ENCODE measurements at regions not wholly inside any gene's neighbourhood (a gene's known extent, or its start where the extent isn't known, plus 50 kb on each side); places are given as distances from the start of the nearest gene placed in this dataset.

GRCh38 chr16:72721981-72722380 is 325.9 kb downstream of the ZFHX3 start:
- Mint-ChIP-seq H3K4me3 (no peak overlapping the region), H3K27me3 (ENCODE audit: insufficient read depth) (no peaks in the 10 kb centered on the region), H3K9me3 (no peaks in the 10 kb centered on the region), H3K27ac (no peak overlapping the region), H3K36me3 (ENCODE audit: low read depth) (no peaks in the 10 kb centered on the region), H3K4me1 (ENCODE audit: low read depth) (peaks cover 10% of the 10 kb centered on the region)
- TF ChIP-seq CTCF (IDR thresholded peaks at IDR 0.05) = 0 out of 2 replicates have a peak, but pooled peaks have one; percentile 17
- DNase-seq = no peak

DNA sequence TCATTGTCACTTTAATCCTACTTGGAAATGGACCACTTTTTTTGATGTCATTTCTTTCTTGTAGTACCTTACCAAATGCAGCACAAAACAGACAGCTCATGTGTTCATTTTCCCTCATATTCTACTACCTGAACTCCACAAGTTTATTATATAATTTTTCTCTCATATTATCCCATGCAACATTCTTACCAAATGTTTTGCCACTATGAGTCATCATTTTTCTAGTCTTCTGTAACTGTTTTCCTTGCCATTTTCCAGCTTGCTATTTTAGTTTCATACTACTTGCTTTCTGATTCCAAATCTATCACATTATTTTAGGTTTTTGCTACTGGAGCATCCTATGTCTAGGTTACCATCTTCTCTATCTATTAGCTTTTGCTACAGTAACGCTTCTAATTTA is 332.7 kb downstream of the ZFHX3 start:
- Mint-ChIP-seq H3K36me3 (ENCODE audit: low read depth) (peaks cover 34% of the 10 kb centered on the region), H3K4me1 (ENCODE audit: low read depth) (peaks cover 12% of the 10 kb centered on the region), H3K4me3 (no peak overlapping the region), H3K27ac (no peak overlapping the region), H3K9me3 (peaks cover 35% of the 10 kb centered on the region), H3K27me3 (ENCODE audit: insufficient read depth) (no peaks in the 10 kb centered on the region)
- TF ChIP-seq CTCF (IDR thresholded peaks at IDR 0.05) = no peak
- no peak for DNase-seq

DNA sequence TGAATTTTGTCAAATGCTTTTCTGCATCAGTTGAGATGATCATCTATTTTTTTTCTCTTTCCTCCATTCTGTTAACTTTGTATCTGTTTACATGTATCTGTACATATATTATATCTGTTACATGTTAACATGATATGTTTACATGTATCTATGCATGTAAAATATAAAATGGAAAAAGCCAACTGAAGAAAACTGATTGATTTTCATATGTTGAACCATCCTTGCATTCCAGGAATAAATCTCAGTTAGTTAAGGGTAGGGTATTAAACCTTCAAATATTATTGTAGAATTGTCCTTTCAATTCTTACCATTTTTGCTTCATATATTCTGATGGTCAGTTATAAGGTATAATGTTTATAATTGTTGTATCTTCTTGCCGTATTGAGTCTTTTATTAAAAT is 336.1 kb downstream of the ZFHX3 start:
- H3K36me3 Mint-ChIP-seq (ENCODE audit: low read depth) = peaks cover 39% of the 10 kb centered on the region
- no peak for DNase-seq
- H3K27me3 Mint-ChIP-seq (ENCODE audit: insufficient read depth) = no peaks in the 10 kb centered on the region
- no peak for TF ChIP-seq CTCF (IDR thresholded peaks at IDR 0.05)
- H3K9me3 Mint-ChIP-seq = peaks cover 44% of the 10 kb centered on the region
- H3K4me3 Mint-ChIP-seq = no peak overlapping the region
- H3K4me1 Mint-ChIP-seq (ENCODE audit: low read depth) = peaks cover 12% of the 10 kb centered on the region
- no peak overlapping the region for H3K27ac Mint-ChIP-seq

GRCh38 chr16:72705801-72706200 is 342.1 kb downstream of the ZFHX3 start:
- Mint-ChIP-seq H3K4me1 (ENCODE audit: low read depth) (no peaks in the 10 kb centered on the region), H3K36me3 (ENCODE audit: low read depth) (peaks cover 7% of the 10 kb centered on the region), H3K4me3 (no peak overlapping the region), H3K27me3 (ENCODE audit: insufficient read depth) (no peaks in the 10 kb centered on the region), H3K9me3 (peaks cover 14% of the 10 kb centered on the region), H3K27ac (no peak overlapping the region)
- TF ChIP-seq CTCF (IDR thresholded peaks at IDR 0.05) = no peak
- DNase-seq = no peak

GRCh38 chr16:72704746-72705372 is 343.1 kb downstream of the ZFHX3 start:
- H3K27ac Mint-ChIP-seq = no peak overlapping the region
- no peak overlapping the region for H3K4me3 Mint-ChIP-seq
- no peak for TF ChIP-seq CTCF (IDR thresholded peaks at IDR 0.05)
- H3K9me3 Mint-ChIP-seq = peaks cover 5% of the 10 kb centered on the region; the same call in 1 of the 2 replicates
- H3K27me3 Mint-ChIP-seq (ENCODE audit: insufficient read depth) = no peaks in the 10 kb centered on the region
- H3K4me1 Mint-ChIP-seq (ENCODE audit: low read depth) = no peaks in the 10 kb centered on the region
- DNase-seq = no peak
- H3K36me3 Mint-ChIP-seq (ENCODE audit: low read depth) = 0 out of 2 replicates have a peak, but pooled peaks cover 4% of the 10 kb centered on the region

Measured in HFFc6 (cell line).